SK-N-SH treated with all-trans-retinoic acid at 6 μM for 48 hours (cell line): ENCODE measurements at regions not wholly inside any gene's neighbourhood (a gene's known extent, or its start where the extent isn't known, plus 50 kb on each side); places are given as distances from the start of the nearest gene placed in this dataset.

Experiments
- ATAC-seq: fragments of 200-7000 bp; cut with Tn5 transposase; 3 replicates; pipeline ENCODE4 v1.9.1; 2020; ENCODE audit warnings: mild to moderate bottlenecking, moderate library complexity
- ARNTL ChIP-seq: fragments of 450-650 bp; formaldehyde crosslinking; IDR thresholded peaks from 2 replicates; pipeline ENCODE4 v1.5.0; 2020; ENCODE audit warnings: low read depth, mild to moderate bottlenecking, moderate library complexity, borderline replicate concordance
- BACH2 ChIP-seq: fragments of 250-450 bp; sonication (Bioruptor Pico); IDR thresholded peaks from 2 replicates; pipeline ENCODE4 v1.9.0; 2021; ENCODE audit warnings: mild to moderate bottlenecking, borderline replicate concordance
- CREB5 ChIP-seq: fragments of 250-450 bp; sonication (Bioruptor Pico); IDR thresholded peaks from 2 replicates; pipeline ENCODE4 v1.5.1; 2020; ENCODE audit warnings: low read depth, mild to moderate bottlenecking, moderate library complexity
- CSDC2 ChIP-seq: fragments of 250-450 bp; sonication (Bioruptor Pico); IDR thresholded peaks from 2 replicates; pipeline ENCODE4 v1.5.0; 2020; ENCODE audit warnings: mild to moderate bottlenecking, moderate library complexity
- CSRNP3 ChIP-seq: fragments of 250-450 bp; sonication (Bioruptor Pico); IDR thresholded peaks from 2 replicates; pipeline ENCODE4 v1.5.1; 2021; ENCODE audit warnings: mild to moderate bottlenecking, moderate library complexity
- ESRRG ChIP-seq: fragments of 250-450 bp; sonication (Bioruptor Pico); IDR thresholded peaks from 2 replicates; pipeline ENCODE4 v1.6.1; 2021; ENCODE audit warnings: mild to moderate bottlenecking
- GLIS3 ChIP-seq: fragments of 250-450 bp; sonication (Bioruptor Pico); IDR thresholded peaks from 2 replicates; pipeline ENCODE4 v1.5.0; 2020; ENCODE audit warnings: mild to moderate bottlenecking, moderate library complexity
- ISL1 ChIP-seq: fragments of 250-450 bp; sonication (Bioruptor Pico); IDR thresholded peaks from 2 replicates; pipeline ENCODE4 v2.1.2; 2022; ENCODE audit warnings: mild to moderate bottlenecking, moderate library complexity
- OSR1 ChIP-seq: fragments of 250-450 bp; sonication (Bioruptor Pico); IDR thresholded peaks from 2 replicates; pipeline ENCODE4 v1.8.0; 2022; ENCODE audit warnings: moderate library complexity, mild to moderate bottlenecking, inconsistent platforms
- PATZ1 ChIP-seq: fragments of 250-450 bp; sonication (Bioruptor Pico); IDR thresholded peaks from 2 replicates; pipeline ENCODE4 v1.8.0; 2020; ENCODE audit warnings: mild to moderate bottlenecking, moderate library complexity, borderline replicate concordance
- POU6F1 ChIP-seq: fragments of 250-450 bp; sonication (Bioruptor Pico); IDR thresholded peaks from 2 replicates; pipeline ENCODE4 v1.8.0; 2021; ENCODE audit warnings: low read depth, mild to moderate bottlenecking, moderate library complexity, borderline replicate concordance
- PPARA ChIP-seq: fragments of 250-450 bp; sonication (Bioruptor Pico); IDR thresholded peaks from 2 replicates; pipeline ENCODE4 v1.5.0; 2020; ENCODE audit warnings: mild to moderate bottlenecking, borderline replicate concordance
- RARB ChIP-seq: fragments of 250-450 bp; sonication (Bioruptor Pico); IDR thresholded peaks from 2 replicates; pipeline ENCODE4 v1.8.0; 2021; ENCODE audit warnings: mild to moderate bottlenecking, moderate library complexity
- TCF4 ChIP-seq: fragments of 250-450 bp; sonication (Bioruptor Pico); IDR thresholded peaks from 2 replicates; pipeline ENCODE4 v1.8.0; 2021; ENCODE audit warnings: mild to moderate bottlenecking, moderate library complexity, borderline replicate concordance
- TOX ChIP-seq: fragments of 250-450 bp; sonication (Bioruptor Pico); IDR thresholded peaks from 2 replicates; pipeline ENCODE4 v1.8.0; 2021; ENCODE audit warnings: mild to moderate bottlenecking, moderate library complexity, borderline replicate concordance
- TSHZ2 ChIP-seq: fragments of 250-450 bp; sonication (Bioruptor Pico); IDR thresholded peaks from 2 replicates; pipeline ENCODE4 v1.5.0; 2020; ENCODE audit warnings: mild to moderate bottlenecking, moderate library complexity
- ZC3H10 ChIP-seq: fragments of 250-450 bp; sonication (Bioruptor Pico); IDR thresholded peaks from 2 replicates; pipeline ENCODE4 v1.5.1; 2021; ENCODE audit warnings: mild to moderate bottlenecking, moderate library complexity
- ZFP3 ChIP-seq: fragments of 250-450 bp; sonication (Bioruptor Pico); IDR thresholded peaks from 2 replicates; pipeline ENCODE4 v1.5.0; 2020; ENCODE audit warnings: mild to moderate bottlenecking, moderate library complexity
- ZNF565 ChIP-seq: fragments of 450-650 bp; formaldehyde crosslinking; conservative IDR thresholded peaks from 2 replicates; pipeline ENCODE4 v1.5.0; 2020; ENCODE audit warnings: low read depth, mild to moderate bottlenecking, moderate library complexity
- ZNF70 ChIP-seq: fragments of 450-650 bp; formaldehyde crosslinking; IDR thresholded peaks from 2 replicates; pipeline ENCODE4 v1.5.0; 2020; ENCODE audit warnings: mild to moderate bottlenecking, moderate library complexity
- ZNF8 ChIP-seq: fragments of 450-650 bp; formaldehyde crosslinking; IDR thresholded peaks from 2 replicates; pipeline ENCODE4 v1.5.0; 2020; ENCODE audit warnings: mild to moderate bottlenecking, moderate library complexity

GRCh38 chr3:28867836-28868235 lies 413.0 kb upstream of the RBMS3 start:
- no peak for ATAC-seq
- no peak for TF ChIP-seq TCF4 (CRISPR knock-in tag)
- TF ChIP-seq ISL1 (CRISPR knock-in tag) = no peak
- no peak for TF ChIP-seq OSR1 (CRISPR knock-in tag)
- no peak for TF ChIP-seq ZNF565 (CRISPR knock-in tag)
- no peak for TF ChIP-seq CSDC2
- TF ChIP-seq ESRRG = no peak
- TF ChIP-seq ZNF70 = no peak
- no peak for TF ChIP-seq TSHZ2 (CRISPR knock-in tag)
- no peak for TF ChIP-seq POU6F1 (CRISPR knock-in tag)
- TF ChIP-seq ZNF8 = no peak
- TF ChIP-seq PATZ1 (CRISPR knock-in tag) = no peak
- no peak for TF ChIP-seq RARB (CRISPR knock-in tag)
- TF ChIP-seq ZFP3 = no peak
- TF ChIP-seq ZC3H10 (CRISPR knock-in tag) = no peak

GRCh38 chr3:28868897-28869296 lies 412.0 kb upstream of the RBMS3 start:
- TF ChIP-seq RARB (CRISPR knock-in tag) (no peak), CSDC2 (no peak), ZNF8 (no peak), POU6F1 (CRISPR knock-in tag) (no peak), OSR1 (CRISPR knock-in tag) (no peak), BACH2 (CRISPR knock-in tag) (no peak), TCF4 (CRISPR knock-in tag) (no peak), ZC3H10 (CRISPR knock-in tag) (no peak), ARNTL (CRISPR knock-in tag) (no peak), GLIS3 (CRISPR knock-in tag) (no peak), ZFP3 (no peak), PPARA (CRISPR knock-in tag) (no peak), TOX (CRISPR knock-in tag) (no peak), CSRNP3 (CRISPR knock-in tag) (no peak)
- no peak for ATAC-seq

GRCh38 chr3:28877912-28878311 lies 403.0 kb upstream of the RBMS3 start:
- no peak for TF ChIP-seq BACH2 (CRISPR knock-in tag)
- TF ChIP-seq ISL1 (CRISPR knock-in tag) = no peak
- no peak for TF ChIP-seq ZFP3
- no peak for TF ChIP-seq ZNF565 (CRISPR knock-in tag)
- TF ChIP-seq ZC3H10 (CRISPR knock-in tag) = no peak
- no peak for TF ChIP-seq CSDC2
- no peak for TF ChIP-seq ARNTL (CRISPR knock-in tag)
- TF ChIP-seq CREB5 (CRISPR knock-in tag) = no peak
- no peak for TF ChIP-seq ZNF8
- no peak for TF ChIP-seq ZNF70
- TF ChIP-seq RARB (CRISPR knock-in tag) = no peak

More at GRCh38 chr3:28877912-28878311, 403.0 kb upstream of the RBMS3 start:
- no peak for ATAC-seq
